Ishikawa (cell line): ENCODE measurements at regions not wholly inside any gene's neighbourhood (a gene's known extent, or its start where the extent isn't known, plus 50 kb on each side); places are given as distances from the start of the nearest gene placed in this dataset.

Source experiments
- MAX ChIP-seq: IDR thresholded peaks from 2 replicates; pipeline ENCODE4 v1.6.1; 2012
- RAD21 ChIP-seq: IDR thresholded peaks from 2 replicates; pipeline ENCODE4 v1.6.1; 2012; ENCODE audit warnings: low read depth
- TAF1 ChIP-seq: IDR thresholded peaks from 2 replicates; pipeline ENCODE4 v1.6.1; 2012; ENCODE audit warnings: low read depth, mild to moderate bottlenecking
- TCF12 ChIP-seq: IDR thresholded peaks from 2 replicates; pipeline ENCODE4 v1.6.1; 2012; ENCODE audit warnings: low read depth
- YY1 ChIP-seq: IDR thresholded peaks from 2 replicates; pipeline ENCODE4 v1.6.1; 2012; ENCODE audit warnings: low read depth

- TF ChIP-seq TAF1 = no peak
- no peak for TF ChIP-seq RAD21
- no peak for TF ChIP-seq MAX
- TF ChIP-seq TCF12 = no peak
- TF ChIP-seq YY1 = no peak
Observed at GRCh38 chr5:58013542-58014258, 446.2 kb downstream of the PLK2 start.
